GM12873 (cell line): ENCODE measurements at regions not wholly inside any gene's neighbourhood (a gene's known extent, or its start where the extent isn't known, plus 50 kb on each side); places are given as distances from the start of the nearest gene placed in this dataset.

Experiments used
- TF ChIP-seq, protein P1 (sequence below): IDR thresholded peaks from 2 replicates; pipeline ENCODE4 v1.5.1; 2012; ENCODE audit warnings: low read depth, mild to moderate bottlenecking, moderate library complexity, low read length, control low read depth; ENCODE audit not compliant: insufficient read depth; ENCODE audit errors: missing control alignments

GRCh38 chr9:18368206-18368605 is 105.7 kb upstream of the ADAMTSL1 start:
- TF ChIP-seq, protein P1, sequence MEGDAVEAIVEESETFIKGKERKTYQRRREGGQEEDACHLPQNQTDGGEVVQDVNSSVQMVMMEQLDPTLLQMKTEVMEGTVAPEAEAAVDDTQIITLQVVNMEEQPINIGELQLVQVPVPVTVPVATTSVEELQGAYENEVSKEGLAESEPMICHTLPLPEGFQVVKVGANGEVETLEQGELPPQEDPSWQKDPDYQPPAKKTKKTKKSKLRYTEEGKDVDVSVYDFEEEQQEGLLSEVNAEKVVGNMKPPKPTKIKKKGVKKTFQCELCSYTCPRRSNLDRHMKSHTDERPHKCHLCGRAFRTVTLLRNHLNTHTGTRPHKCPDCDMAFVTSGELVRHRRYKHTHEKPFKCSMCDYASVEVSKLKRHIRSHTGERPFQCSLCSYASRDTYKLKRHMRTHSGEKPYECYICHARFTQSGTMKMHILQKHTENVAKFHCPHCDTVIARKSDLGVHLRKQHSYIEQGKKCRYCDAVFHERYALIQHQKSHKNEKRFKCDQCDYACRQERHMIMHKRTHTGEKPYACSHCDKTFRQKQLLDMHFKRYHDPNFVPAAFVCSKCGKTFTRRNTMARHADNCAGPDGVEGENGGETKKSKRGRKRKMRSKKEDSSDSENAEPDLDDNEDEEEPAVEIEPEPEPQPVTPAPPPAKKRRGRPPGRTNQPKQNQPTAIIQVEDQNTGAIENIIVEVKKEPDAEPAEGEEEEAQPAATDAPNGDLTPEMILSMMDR, result no peak

GRCh38 chr9:18371141-18371540 is 102.8 kb upstream of the ADAMTSL1 start:
- TF ChIP-seq, protein P1, result no peak

DNA sequence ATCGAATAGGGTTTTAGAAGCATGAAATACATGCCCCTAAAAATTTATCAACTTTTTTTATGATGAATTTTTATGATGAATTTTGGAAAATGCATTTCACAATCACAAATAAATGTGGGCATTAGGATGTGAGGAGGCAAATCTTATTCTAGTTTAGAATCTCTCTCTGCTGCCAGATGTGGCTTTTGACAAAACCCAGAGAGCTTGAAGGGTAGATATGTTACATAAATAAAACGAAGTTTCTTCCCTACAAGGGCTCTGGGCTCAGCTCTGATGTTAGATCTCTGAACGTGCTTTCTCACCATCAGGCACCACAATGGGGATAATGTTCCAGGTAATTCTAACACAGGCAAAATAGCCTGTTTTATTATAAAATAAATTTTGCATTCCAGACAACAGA is 102.3 kb upstream of the ADAMTSL1 start:
- TF ChIP-seq, protein P1, result no peak

DNA sequence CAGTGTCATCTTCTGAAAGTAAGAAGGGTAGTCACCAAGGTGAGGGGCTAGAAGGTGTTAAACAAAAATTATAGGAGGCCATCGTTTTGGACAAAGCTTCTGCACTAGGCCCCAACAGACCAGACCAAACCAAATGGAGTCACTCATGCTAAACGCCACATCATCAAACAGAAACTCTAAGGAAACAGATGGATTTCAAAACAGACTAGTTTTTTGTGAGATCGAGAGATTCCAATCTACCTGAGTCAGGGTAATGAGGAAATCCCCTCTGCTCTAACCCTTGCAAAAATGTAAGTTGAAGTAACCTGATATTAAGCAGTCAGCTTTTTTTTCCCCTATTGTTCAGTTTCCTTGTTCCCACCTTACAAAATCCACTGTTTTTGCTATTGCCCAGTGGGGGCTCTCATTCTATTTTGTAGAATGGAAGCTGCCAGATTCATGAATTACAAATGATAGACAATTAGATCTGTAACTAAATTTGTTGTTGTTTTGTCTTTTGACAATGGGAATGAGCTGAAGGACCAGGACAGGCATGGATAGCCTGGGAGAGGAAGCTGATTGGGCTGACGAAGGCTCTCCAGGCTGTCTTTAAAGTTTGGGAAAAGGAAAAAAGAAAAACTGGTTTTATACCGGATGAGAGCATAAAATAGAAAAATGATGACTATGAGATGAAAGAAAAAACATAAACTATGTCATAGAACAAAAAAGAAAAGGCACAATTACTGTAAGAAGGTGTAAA is 94.7 kb upstream of the ADAMTSL1 start:
- TF ChIP-seq, protein P1, result no peak

- TF ChIP-seq, protein P1, result no peak
Measured at GRCh38 chr9:18382243-18382642, 91.7 kb upstream of the ADAMTSL1 start.

GRCh38 chr9:18384066-18384465 is 89.9 kb upstream of the ADAMTSL1 start:
- TF ChIP-seq, protein P1, result no peak

DNA sequence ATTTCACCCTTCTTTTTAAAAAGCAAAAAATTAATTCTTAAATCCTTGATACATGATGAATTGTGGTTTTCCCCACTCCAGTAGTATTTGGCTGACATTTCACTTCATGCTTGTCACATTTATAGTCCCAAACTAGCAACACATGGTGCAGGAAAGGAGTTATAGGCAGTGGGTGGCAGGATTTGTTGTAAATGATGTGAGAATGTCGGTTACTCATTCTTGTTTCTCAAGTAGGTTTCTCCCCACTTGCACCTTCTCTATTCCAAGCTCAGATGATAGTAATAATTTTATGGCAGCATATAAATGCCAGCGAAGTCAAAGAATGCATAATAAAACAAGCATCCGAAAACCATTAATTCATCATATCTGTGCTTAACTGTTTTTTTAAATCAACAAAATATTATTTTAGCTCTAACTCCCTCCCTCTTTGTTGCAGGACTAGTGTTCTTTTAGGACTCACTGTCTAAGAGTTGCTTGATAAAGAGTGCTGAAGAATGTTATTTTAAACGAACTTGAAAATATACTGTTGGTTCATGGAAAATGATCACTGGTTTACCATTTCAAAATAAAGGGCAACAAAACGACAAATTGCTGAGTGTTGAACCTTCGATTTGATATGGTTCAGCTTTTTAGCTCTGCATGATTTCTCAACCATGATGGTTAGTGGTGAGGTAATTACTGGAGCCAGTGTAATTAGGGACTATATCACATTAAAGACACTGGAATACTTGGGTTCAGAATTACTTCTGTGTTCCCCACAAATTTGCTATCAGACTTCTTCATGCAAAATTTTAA is 88.1 kb upstream of the ADAMTSL1 start:
- TF ChIP-seq, protein P1, result no peak
